Neuronal stem cell (in vitro differentiated cells): ENCODE measurements at regions not wholly inside any gene's neighbourhood (a gene's known extent, or its start where the extent isn't known, plus 50 kb on each side); places are given as distances from the start of the nearest gene placed in this dataset.

Experiments
- DNase-seq: peaks from one replicate; pipeline ENCODE4 v3.0.0-alpha.2; 2013; ENCODE audit warnings: low spot score
- H2AFZ ChIP-seq: one replicate; pipeline ENCODE4 v1.6.1; 2013; ENCODE audit warnings: mild to moderate bottlenecking, low read length, inconsistent platforms
- H2AK5ac ChIP-seq: 2 replicates; pipeline ENCODE4 v1.6.1; 2013; ENCODE audit warnings: low read depth, mild to moderate bottlenecking, inconsistent platforms, low read length, moderate library complexity, mixed read lengths
- H2BK120ac ChIP-seq: 2 replicates; pipeline ENCODE4 v1.6.1; 2013; ENCODE audit warnings: low read depth, mild to moderate bottlenecking, inconsistent platforms, low read length, moderate library complexity, mixed read lengths
- H2BK12ac ChIP-seq: one replicate; pipeline ENCODE4 v1.6.1; 2013; ENCODE audit warnings: low read length, inconsistent platforms
- H2BK15ac ChIP-seq: 2 replicates; pipeline ENCODE4 v1.6.1; 2013; ENCODE audit warnings: mild to moderate bottlenecking, low read length, inconsistent platforms, mixed read lengths
- H2BK5ac ChIP-seq: one replicate; pipeline ENCODE4 v1.6.1; 2013; ENCODE audit warnings: inconsistent platforms, mild to moderate bottlenecking, low read length, moderate library complexity
- H3K14ac ChIP-seq: one replicate; pipeline ENCODE4 v1.6.1; 2013; ENCODE audit warnings: low read length, inconsistent platforms
- H3K18ac ChIP-seq: 2 replicates; pipeline ENCODE4 v1.6.1; 2013; ENCODE audit warnings: low read length, inconsistent platforms
- H3K23ac ChIP-seq: 2 replicates; pipeline ENCODE4 v1.6.1; 2013; ENCODE audit warnings: low read depth, mild to moderate bottlenecking, mixed read lengths, low read length, inconsistent platforms; ENCODE audit not compliant: poor library complexity
- H3K27ac ChIP-seq: replicated peaks from 3 replicates; pipeline ENCODE4 v1.5.1; 2013; ENCODE audit warnings: low read length, inconsistent platforms
- H3K27me3 ChIP-seq, 3 experiments: 2 replicates each; pipeline ENCODE4 v1.6.1; 2013; ENCODE audit warnings: low read length in 3 of 3, mild to moderate bottlenecking in 2 of 3, inconsistent platforms in 1 of 3, low read depth in 1 of 3, mixed read lengths in 1 of 3, moderate library complexity in 1 of 3; ENCODE audit not compliant: control insufficient read depth in 3 of 3, insufficient read depth in 3 of 3
- H3K36me3 ChIP-seq, 2 donors: replicated peaks in 1 of 2; 2 replicates each; pipeline ENCODE4 v1.6.1; 2013; ENCODE audit warnings: low read length in 2 of 2; ENCODE audit not compliant: control insufficient read depth in 2 of 2, insufficient read depth in 2 of 2
- H3K4ac ChIP-seq: 2 replicates; pipeline ENCODE4 v1.6.1; 2013; ENCODE audit warnings: inconsistent platforms, mild to moderate bottlenecking, low read length, moderate library complexity
- H3K4me1 ChIP-seq, 2 donors: 1 replicate in 1 of 2; 2 replicates in 1 of 2; pipeline ENCODE4 v1.6.1; 2013; ENCODE audit warnings: low read length in 2 of 2, low read depth in 1 of 2; ENCODE audit not compliant: control insufficient read depth in 2 of 2, insufficient read depth in 1 of 2
- H3K4me2 ChIP-seq: one replicate; pipeline ENCODE4 v1.6.1; 2013; ENCODE audit warnings: mild to moderate bottlenecking, low read length, inconsistent platforms; ENCODE audit not compliant: insufficient read depth, poor library complexity, severe bottlenecking
- H3K4me3 ChIP-seq, 2 donors: 2 replicates each; pipeline ENCODE4 v1.5.1; 2013; ENCODE audit warnings: low read length in 2 of 2, mild to moderate bottlenecking in 2 of 2, inconsistent platforms in 1 of 2, moderate library complexity in 1 of 2
- H3K79me1 ChIP-seq: one replicate; pipeline ENCODE4 v1.6.1; 2013; ENCODE audit warnings: low read depth, mild to moderate bottlenecking, inconsistent platforms, low read length, moderate library complexity
- H3K9ac ChIP-seq: one replicate; pipeline ENCODE4 v1.6.1; 2013; ENCODE audit warnings: mild to moderate bottlenecking, low read depth, low read length, inconsistent platforms; ENCODE audit not compliant: poor library complexity
- H3K9me3 ChIP-seq, 2 donors: replicated peaks in 1 of 2; 2 replicates each; pipeline versions ENCODE3 to v1.6.1; 2013; ENCODE audit warnings: low read length in 2 of 2, mild to moderate bottlenecking in 2 of 2, inconsistent platforms in 1 of 2, low read depth in 1 of 2, mixed read lengths in 1 of 2, moderate library complexity in 1 of 2; ENCODE audit not compliant: control insufficient read depth in 2 of 2, insufficient read depth in 1 of 2
- H4K8ac ChIP-seq: one replicate; pipeline ENCODE4 v1.6.1; 2013; ENCODE audit warnings: low read depth, mild to moderate bottlenecking, inconsistent platforms, low read length, moderate library complexity
- H4K91ac ChIP-seq: one replicate; pipeline ENCODE4 v1.6.1; 2013; ENCODE audit warnings: low read length, low read depth, mild to moderate bottlenecking, inconsistent platforms; ENCODE audit not compliant: poor library complexity
- WGBS, 2 donors: extraction: QIAGEN DNeasy Blood & Tissue Kit; methylation state at CpG; one replicate each; pipeline ENCODE4 v1.1.7; 2013; ENCODE audit warnings: missing lambda C conversion rate in 2 of 2, mixed read lengths in 1 of 2; ENCODE audit not compliant: insufficient read length in 2 of 2, insufficient replicate concordance in 1 of 2; ENCODE audit errors: extremely low coverage in 2 of 2; 5-methylcytosine and 5-hydroxymethylcytosine counted together

- Histone ChIP-seq H3K4me1 (no peaks in the 10 kb centered on the region), H3K18ac (no peak overlapping the region), H3K9ac (no peak overlapping the region), H3K79me1 (no peaks in the 10 kb centered on the region), H4K91ac (no peak overlapping the region), H3K27ac (no peak overlapping the region), H2BK15ac (no peak overlapping the region), H2BK12ac (no peak overlapping the region), H2AFZ (no peak overlapping the region), H3K23ac (no peak overlapping the region), H3K4me3 (no peak overlapping the region), H2AK5ac (no peak overlapping the region), H4K8ac (no peak overlapping the region), H3K36me3 (no peaks in the 10 kb centered on the region), H3K9me3 (no peaks in the 10 kb centered on the region), H2BK5ac (no peak overlapping the region), H3K27me3 (no peaks in the 10 kb centered on the region), H3K4me2 (no peak overlapping the region), H3K4ac (no peak overlapping the region), H2BK120ac (no peak overlapping the region), H3K14ac (no peak overlapping the region)
- DNase-seq = no peak
These were observed 1176.7 kb upstream of the CNTN5 start for GRCh38 chr11:97844016-97844415.

GRCh38 chr11:97847730-97848129 is 1173.0 kb upstream of the CNTN5 start:
- H2BK5ac ChIP-seq = no peak overlapping the region
- no peak for DNase-seq
- no peaks in the 10 kb centered on the region for H3K9me3 ChIP-seq
- H3K18ac ChIP-seq = no peak overlapping the region
- no peak overlapping the region for H2AK5ac ChIP-seq
- H4K91ac ChIP-seq = no peak overlapping the region
- no peak overlapping the region for H3K4me2 ChIP-seq
- peaks cover 3% of the 10 kb centered on the region in 2 donors for H3K4me1 ChIP-seq
- H4K8ac ChIP-seq = no peak overlapping the region
- no peak overlapping the region for H2AFZ ChIP-seq
- no peak overlapping the region for H2BK120ac ChIP-seq
- no peak overlapping the region for H3K4me3 ChIP-seq
- no peak overlapping the region for H3K9ac ChIP-seq
- H3K23ac ChIP-seq = no peak overlapping the region
- no peak overlapping the region for H2BK12ac ChIP-seq
- H3K79me1 ChIP-seq = no peaks in the 10 kb centered on the region
- no peak overlapping the region for H2BK15ac ChIP-seq
- H3K4ac ChIP-seq = no peak overlapping the region
- H3K27ac ChIP-seq = no peak overlapping the region
- no CpG with 5 or more reads among the region's 1 CpG for WGBS, 2 donors
- H3K14ac ChIP-seq = no peak overlapping the region
- H3K36me3 ChIP-seq = no peaks in the 10 kb centered on the region
- no peaks in the 10 kb centered on the region for H3K27me3 ChIP-seq

GRCh38 chr11:97850701-97851100 is 1170.0 kb upstream of the CNTN5 start:
- Histone ChIP-seq H3K9ac (no peak overlapping the region), H3K4me2 (no peak overlapping the region), H4K91ac (no peak overlapping the region), H2BK5ac (no peak overlapping the region), H2AK5ac (no peak overlapping the region), H3K14ac (no peak overlapping the region), H3K27ac (no peak overlapping the region), H4K8ac (no peak overlapping the region), H2BK120ac (no peak overlapping the region), H3K4ac (no peak overlapping the region), H3K18ac (no peak overlapping the region), H3K23ac (no peak overlapping the region), H2AFZ (no peak overlapping the region), H3K4me3 (no peak overlapping the region), H3K4me1 (peaks cover 3% of the 10 kb centered on the region in 2 donors), H3K9me3 (no peaks in the 10 kb centered on the region), H2BK15ac (no peak overlapping the region), H3K36me3 (no peaks in the 10 kb centered on the region), H2BK12ac (no peak overlapping the region), H3K27me3 (no peaks in the 10 kb centered on the region), H3K79me1 (no peaks in the 10 kb centered on the region)
- DNase-seq = peak; percentile 23
- no CpG with 5 or more reads among the region's 1 CpG for WGBS, 2 donors

GRCh38 chr11:97854357-97854756 is 1166.4 kb upstream of the CNTN5 start:
- 100% methylated on average over 1 of the region's 3 CpGs; no CpG with 5 or more reads in 1 of the 2 donors for WGBS, 2 donors
- Histone ChIP-seq H3K4ac (no peak overlapping the region), H3K14ac (no peak overlapping the region), H2BK120ac (no peak overlapping the region), H3K27ac (no peak overlapping the region), H3K23ac (no peak overlapping the region), H2BK12ac (no peak overlapping the region), H3K9me3 (no peaks in the 10 kb centered on the region), H3K27me3 (no peaks in the 10 kb centered on the region), H2BK15ac (no peak overlapping the region), H3K18ac (no peak overlapping the region), H3K4me2 (no peak overlapping the region), H3K4me3 (no peak overlapping the region), H3K9ac (no peak overlapping the region), H3K36me3 (no peaks in the 10 kb centered on the region), H3K4me1 (peaks cover 3 to 4% of the 10 kb centered on the region in 2 donors), H3K79me1 (no peaks in the 10 kb centered on the region), H2AK5ac (no peak overlapping the region), H2BK5ac (no peak overlapping the region), H4K91ac (no peak overlapping the region), H2AFZ (no peak overlapping the region), H4K8ac (no peak overlapping the region)
- no peak for DNase-seq
